ENCODE measurements at regions not wholly inside any gene's neighbourhood (a gene's known extent, or its start where the extent isn't known, plus 50 kb on each side); places are given as distances from the start of the nearest gene placed in this dataset.

DNA sequence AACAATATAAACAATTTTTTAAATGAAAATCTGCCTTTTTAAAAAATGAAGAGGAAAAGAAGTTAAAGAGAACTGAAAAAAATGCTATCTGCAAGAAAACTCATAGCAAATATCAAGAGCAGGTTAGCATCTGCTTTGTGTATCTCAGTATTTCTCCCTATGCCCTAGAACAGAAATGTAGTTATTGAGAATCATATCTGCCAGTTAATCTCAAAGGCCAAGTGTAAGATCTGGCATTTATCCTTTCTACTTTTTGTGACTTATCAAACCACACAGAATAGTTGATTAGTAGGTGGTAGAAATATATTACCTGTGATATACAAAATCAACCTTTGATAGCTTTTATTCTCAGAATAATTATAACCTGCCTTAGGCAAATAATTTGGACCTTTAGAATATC, 1699.8 kb downstream of the EFNA5 start:
- TF ChIP-seq, protein P1, sequence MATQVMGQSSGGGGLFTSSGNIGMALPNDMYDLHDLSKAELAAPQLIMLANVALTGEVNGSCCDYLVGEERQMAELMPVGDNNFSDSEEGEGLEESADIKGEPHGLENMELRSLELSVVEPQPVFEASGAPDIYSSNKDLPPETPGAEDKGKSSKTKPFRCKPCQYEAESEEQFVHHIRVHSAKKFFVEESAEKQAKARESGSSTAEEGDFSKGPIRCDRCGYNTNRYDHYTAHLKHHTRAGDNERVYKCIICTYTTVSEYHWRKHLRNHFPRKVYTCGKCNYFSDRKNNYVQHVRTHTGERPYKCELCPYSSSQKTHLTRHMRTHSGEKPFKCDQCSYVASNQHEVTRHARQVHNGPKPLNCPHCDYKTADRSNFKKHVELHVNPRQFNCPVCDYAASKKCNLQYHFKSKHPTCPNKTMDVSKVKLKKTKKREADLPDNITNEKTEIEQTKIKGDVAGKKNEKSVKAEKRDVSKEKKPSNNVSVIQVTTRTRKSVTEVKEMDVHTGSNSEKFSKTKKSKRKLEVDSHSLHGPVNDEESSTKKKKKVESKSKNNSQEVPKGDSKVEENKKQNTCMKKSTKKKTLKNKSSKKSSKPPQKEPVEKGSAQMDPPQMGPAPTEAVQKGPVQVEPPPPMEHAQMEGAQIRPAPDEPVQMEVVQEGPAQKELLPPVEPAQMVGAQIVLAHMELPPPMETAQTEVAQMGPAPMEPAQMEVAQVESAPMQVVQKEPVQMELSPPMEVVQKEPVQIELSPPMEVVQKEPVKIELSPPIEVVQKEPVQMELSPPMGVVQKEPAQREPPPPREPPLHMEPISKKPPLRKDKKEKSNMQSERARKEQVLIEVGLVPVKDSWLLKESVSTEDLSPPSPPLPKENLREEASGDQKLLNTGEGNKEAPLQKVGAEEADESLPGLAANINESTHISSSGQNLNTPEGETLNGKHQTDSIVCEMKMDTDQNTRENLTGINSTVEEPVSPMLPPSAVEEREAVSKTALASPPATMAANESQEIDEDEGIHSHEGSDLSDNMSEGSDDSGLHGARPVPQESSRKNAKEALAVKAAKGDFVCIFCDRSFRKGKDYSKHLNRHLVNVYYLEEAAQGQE (IDR thresholded peaks at IDR 0.05; ENCODE audit: low read depth, low read length) = no peak
- TF ChIP-seq, protein P2, sequence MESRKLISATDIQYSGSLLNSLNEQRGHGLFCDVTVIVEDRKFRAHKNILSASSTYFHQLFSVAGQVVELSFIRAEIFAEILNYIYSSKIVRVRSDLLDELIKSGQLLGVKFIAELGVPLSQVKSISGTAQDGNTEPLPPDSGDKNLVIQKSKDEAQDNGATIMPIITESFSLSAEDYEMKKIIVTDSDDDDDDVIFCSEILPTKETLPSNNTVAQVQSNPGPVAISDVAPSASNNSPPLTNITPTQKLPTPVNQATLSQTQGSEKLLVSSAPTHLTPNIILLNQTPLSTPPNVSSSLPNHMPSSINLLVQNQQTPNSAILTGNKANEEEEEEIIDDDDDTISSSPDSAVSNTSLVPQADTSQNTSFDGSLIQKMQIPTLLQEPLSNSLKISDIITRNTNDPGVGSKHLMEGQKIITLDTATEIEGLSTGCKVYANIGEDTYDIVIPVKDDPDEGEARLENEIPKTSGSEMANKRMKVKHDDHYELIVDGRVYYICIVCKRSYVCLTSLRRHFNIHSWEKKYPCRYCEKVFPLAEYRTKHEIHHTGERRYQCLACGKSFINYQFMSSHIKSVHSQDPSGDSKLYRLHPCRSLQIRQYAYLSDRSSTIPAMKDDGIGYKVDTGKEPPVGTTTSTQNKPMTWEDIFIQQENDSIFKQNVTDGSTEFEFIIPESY (IDR thresholded peaks at IDR 0.05; ENCODE audit: borderline replicate concordance, low read depth) = no peak
- TF ChIP-seq, protein P3, sequence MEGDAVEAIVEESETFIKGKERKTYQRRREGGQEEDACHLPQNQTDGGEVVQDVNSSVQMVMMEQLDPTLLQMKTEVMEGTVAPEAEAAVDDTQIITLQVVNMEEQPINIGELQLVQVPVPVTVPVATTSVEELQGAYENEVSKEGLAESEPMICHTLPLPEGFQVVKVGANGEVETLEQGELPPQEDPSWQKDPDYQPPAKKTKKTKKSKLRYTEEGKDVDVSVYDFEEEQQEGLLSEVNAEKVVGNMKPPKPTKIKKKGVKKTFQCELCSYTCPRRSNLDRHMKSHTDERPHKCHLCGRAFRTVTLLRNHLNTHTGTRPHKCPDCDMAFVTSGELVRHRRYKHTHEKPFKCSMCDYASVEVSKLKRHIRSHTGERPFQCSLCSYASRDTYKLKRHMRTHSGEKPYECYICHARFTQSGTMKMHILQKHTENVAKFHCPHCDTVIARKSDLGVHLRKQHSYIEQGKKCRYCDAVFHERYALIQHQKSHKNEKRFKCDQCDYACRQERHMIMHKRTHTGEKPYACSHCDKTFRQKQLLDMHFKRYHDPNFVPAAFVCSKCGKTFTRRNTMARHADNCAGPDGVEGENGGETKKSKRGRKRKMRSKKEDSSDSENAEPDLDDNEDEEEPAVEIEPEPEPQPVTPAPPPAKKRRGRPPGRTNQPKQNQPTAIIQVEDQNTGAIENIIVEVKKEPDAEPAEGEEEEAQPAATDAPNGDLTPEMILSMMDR (IDR thresholded peaks at IDR 0.05) = no peak
- TF ChIP-seq JUND (IDR thresholded peaks at IDR 0.05) = no peak
